ENCODE measurements at regions not wholly inside any gene's neighbourhood (a gene's known extent, or its start where the extent isn't known, plus 50 kb on each side); places are given as distances from the start of the nearest gene placed in this dataset.

DNA sequence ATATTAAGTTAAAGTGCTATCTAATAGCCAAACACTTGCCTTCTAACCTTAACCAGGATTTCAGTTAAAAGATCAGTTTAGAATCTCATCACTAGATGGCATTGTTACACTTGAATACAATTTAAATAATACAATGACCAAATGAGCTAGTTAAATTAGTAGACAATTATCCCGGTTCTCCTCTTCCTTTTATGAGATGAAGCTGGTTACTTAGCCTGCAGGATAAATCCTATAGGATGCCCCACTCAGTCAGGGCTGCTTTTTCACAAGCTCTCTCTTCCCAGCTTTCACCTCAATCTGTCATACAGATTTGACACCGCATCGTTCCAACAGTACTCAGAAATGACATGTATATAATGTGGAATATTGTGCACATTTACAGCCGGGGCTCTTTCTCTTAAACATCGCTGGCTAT, 678.8 kb downstream of the KCNJ3 start:
- peak; percentile 59 for DNase-seq

DNA sequence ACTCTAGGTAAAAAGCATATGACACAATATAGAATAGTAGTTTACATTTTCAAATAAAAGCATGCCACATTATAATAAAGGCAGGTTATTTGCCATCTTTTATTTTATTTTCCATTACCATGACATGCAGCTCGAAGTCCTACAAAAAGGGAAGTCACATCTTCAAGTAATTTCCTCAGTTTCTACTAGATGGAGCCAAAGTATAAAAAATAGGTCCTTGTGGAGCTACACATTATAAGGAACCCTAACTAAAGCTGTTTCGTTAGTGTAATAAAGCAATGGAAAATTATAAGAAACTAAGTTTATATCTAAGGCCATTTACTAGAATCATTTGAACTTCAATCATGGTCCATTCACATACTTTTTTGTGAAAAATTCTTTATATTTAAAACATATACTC, 674.5 kb downstream of the KCNJ3 start:
- peak; percentile 37 for DNase-seq

DNA sequence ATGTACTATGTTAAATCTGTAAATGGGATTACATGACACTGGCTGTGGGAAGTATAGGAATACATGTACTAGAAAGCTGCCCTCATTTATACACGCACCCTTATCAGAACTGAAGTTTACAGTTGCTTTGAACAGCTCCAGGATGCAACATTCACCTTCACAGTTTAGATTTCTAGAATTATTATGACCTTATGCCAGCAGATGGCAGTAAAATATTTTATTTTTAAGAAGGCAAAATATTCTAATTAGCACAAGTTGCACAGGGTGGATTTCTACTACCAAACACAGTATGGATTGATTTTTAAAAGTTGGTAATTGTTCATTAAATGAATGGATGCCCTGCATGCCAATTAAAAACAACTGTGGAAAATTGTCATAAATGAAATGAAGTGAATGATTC, 670.4 kb downstream of the KCNJ3 start:
- DNase-seq: peak; percentile 28

DNA sequence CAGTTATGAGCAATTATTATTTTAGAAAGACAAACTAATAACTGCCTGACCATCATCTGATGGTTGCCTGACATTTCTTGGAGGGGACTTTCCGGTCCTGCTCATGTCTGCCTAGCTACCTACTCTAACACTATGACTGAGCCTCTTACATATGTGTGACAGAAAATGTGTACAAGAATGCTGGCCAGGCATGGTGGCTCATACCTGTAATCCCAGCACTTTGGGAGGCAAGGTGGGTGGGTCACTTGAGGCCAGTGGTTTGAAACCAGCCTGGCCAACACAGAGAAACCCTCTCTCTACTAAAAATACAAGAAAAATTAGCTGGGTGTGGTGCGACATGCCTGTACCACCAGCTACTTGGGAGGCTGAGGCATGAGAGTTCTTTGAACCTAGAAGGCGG, 666.3 kb downstream of the KCNJ3 start:
- no peak for DNase-seq

DNA sequence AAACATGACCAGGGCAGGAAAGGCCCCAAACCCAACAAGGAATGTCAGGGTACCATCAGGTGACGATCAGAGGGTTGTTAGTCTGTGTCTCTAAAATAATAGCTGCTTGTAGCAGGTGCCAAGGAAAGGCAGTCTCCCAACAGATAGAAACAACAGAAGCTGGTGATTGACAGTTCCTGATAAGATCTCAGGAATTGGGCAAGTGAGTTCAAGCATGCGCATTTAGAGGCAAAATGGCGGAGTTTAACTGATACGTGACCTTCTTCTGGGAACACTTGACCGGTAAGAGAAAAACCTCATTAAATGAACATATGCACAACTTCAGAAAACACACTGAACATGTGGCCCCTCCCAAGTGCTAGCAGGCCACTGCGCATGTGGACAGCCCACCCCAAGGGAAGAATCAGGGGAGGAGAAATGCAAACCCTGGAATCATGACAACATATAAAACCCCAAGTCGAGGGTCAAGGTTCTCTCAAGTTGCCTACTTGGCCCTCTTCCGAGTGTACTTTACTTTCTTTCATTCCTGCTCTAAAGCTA, 664.9 kb downstream of the KCNJ3 start:
- DNase-seq: no peak

DNA sequence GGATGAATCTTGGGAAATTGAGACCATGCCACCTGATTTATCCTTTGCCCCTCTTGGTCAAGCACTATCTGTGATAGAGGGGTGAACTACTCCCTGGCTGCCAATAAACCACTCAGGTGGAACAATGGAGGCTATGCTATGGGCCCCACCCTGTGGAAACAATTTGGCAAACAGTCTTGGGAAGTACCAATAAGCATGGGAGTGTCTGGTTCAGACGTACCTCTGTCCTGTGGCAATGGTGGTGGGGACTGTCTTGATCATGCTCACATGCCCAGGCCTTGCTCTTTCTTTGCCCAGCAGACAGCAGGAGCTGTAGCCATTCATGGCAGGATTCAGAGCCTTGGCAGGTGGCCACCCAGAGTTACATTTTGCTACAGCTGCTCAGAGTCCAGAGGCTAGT, 658.7 kb downstream of the KCNJ3 start:
- no peak for DNase-seq

DNA sequence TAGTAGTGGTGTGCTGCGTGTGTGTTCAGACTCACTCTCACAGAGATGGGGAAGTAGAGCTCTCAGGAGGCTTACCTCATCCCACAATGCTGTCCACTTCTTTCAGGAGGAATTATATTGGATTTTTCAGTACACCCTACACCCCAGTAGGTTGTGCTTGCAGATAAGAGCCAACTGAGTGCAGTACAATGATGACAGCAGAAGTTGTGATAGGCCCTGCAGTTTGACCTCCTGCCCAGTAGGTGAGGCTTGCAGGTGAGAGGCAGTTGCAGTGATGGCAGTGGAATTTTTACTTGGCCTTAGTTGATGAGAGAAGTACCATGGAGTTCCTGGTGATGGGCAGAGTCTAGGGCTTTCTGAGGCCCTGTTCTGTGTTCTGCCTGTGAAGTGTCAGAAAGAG, 657.8 kb downstream of the KCNJ3 start:
- no peak for DNase-seq

DNA sequence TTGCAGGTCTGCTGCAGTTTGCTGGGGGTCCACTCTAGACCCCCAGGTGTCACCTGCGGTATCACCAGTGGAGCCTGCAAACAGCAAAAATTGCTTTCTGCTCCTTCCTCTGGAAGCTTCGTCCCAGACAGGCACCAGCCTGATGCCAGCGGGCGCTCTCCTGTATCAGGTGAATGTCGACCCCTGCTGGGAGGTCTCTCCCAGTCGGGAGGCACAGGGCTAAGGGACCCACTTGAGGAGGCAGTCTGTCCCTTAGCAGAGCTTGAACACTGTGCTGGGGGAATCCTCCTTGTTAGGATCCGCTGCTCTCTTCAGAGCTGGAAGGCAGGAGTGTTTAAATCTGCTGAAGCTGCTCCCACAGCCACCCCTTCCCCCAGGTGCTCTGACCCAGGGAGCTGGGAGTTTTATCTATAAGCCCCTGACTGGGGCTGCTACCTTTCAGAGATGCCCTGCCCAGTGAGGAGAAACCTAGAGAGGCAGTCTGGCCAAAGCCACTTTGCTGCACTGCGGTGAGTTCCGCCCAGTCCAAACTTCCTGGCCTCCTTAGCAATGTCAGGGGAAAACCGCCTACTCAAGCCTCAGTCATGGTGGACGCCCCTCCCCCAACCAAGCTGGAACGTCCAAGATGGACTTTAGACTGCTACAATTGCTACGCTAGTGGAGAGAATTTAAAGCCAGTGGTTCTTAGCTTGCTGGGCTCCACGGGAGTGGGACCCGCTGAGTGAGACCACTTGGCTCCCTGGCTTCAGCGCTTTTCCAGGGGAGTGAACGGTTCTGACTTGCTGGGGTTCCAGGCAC, 652.5 kb downstream of the KCNJ3 start:
- no peak for DNase-seq

DNA sequence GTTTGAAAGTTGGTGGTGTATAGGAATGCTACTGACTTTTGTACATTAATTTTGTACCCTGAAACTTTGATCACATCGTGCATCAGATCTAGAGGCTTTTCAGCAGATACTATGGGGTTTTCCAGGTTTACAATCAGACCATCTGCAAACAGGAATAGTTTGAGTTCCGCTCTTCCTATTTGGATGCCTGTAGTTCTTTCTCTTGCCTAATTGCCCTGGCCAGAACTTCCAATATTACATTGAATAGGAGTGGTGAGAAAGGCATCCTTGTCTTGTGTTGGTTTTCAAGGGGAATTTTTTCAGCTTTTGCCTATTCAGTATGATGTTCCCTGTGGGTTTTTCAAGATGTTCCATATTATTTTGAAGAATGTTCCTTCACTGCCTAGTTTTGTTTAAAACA, 633.5 kb downstream of the KCNJ3 start:
- DNase-seq: no peak

DNA sequence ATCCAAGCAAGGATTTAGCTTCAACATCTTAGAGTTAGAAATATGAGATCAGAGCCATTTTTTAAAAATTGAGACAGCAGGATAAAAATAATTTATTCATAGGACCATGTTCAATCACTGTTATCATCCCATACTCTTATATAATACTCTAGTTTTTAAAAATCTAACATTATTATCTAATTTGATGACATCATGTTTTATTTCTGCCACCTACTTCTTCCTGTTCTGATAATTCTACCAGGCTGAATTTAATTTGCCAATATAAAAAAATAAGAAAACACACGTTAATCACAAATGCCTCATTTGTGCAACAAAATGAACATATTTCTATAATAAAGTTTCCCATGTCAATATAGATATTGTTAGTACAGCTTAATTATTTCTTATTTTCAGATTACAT, 621.7 kb downstream of the KCNJ3 start:
- DNase-seq: no peak

DNA sequence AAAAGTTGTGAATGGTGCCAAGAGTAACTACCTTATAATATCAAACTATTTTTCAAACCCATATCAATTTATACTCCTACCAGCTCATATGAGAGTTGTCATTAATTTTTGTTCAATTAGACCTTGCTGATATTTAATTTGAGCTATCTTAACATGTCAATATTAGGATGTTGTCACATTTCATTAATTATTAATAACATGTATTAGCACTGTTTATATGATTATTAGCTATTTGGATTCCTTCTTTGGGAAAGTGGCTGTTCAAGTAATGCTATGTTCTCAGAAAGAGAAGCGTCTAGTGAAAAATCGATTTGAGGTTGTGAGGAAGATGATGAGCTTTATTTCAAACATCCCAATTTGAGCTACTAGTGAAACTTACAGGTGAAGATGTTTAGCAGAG, 620.2 kb downstream of the KCNJ3 start:
- DNase-seq: no peak

DNA sequence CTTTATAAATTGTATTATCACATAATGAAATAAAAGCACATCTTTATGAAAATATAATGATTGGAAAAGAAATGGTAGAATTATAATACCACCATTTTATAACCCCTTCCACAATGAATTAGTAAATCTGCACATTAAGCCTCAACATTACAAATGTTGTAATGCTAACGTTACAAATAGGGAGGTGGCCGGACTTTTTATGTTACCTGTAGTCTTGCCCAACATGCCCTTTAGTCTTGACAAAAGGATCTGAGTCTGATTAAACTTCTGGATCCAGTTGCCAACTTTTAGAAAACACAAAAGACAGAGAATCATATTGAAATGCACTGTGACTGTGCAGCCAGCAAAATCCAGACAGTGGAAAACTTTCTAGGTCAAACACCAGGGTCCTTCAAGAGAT, 617.3 kb downstream of the KCNJ3 start:
- DNase-seq: no peak

DNA sequence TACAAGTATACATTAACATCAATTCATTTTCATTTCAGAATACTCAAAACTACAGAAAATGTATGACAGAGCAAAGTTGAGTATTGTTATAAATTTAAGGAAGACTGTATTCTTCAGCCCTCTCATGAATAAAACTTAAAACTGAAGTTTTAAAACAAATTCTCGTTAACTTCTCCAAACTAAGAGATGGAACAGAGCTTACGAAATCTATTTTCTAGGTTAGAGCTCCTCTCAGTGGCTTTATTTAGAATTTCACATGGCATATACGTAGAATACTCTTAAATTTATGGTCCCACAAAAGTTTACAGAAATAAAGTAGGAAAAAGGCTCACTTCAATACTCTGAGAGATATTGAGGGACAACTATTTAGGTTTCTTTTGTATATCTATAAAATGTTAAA, 612.1 kb downstream of the KCNJ3 start:
- peak; percentile 7 for DNase-seq

DNA sequence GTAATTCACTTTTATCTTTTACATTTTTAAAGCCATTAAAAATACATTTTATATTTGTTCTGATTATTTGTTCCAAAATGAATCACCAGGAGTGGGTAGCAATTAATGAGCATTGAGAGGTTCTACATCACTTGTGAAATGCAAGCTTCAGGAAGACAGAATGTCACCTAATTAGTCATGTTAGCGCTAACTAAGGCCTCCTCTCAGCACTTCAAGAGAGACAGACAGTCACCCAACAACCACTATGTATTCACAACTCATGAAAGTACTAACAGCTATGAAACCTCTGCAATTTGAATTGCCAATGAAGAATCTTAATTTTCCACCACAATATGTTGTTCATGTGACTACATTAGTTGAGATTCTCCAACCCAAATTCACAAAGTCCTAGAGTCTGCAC, 611.0 kb downstream of the KCNJ3 start:
- no peak for DNase-seq

DNA sequence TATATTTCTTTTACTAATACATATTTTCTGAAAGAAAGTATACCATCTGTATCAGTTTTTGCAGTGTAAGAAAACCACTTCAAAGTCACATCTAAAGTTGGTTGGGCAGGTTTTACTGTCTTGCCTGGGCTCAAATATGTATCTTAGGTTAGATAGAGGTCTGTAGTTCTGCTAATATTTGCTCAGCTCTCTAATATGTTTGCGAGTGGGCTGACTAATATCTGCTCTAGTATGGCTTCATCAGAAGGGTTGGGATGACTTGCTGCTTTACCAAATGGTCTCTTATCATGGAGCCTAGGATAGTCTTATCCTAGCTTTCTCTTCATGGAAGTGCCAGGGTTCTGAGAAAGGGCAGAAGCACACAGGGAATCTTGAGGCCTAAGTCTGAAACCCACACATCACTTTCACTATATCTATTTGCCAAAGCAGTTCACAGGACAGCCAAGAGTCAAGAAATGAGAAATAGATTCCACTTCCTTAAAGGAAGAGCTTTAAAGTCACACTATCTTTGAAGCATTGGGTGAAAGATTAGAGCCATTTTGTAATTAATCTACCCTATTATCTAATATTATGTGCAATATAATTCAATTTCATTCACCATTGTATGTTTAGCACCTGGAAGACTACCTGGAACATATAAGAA, 610.0 kb downstream of the KCNJ3 start:
- DNase-seq: no peak

DNA sequence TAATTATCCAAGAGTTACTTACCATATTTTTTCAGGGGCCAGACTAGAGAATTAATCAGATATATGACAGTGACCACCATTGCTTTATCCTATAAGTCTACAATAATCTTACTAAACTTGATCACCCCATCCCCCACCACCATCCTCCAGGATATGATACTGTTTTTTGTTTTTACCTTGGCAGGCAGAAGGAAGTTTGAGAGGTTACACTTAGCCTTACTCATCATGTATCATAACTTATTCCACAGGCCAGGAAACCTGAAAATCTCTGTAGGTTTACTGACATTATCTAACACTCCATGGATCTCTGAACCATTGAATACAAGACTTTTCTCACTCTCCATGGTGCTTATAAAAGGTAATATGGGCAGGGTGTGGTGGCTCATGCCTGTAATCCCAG, 602.7 kb downstream of the KCNJ3 start:
- no peak for DNase-seq

DNA sequence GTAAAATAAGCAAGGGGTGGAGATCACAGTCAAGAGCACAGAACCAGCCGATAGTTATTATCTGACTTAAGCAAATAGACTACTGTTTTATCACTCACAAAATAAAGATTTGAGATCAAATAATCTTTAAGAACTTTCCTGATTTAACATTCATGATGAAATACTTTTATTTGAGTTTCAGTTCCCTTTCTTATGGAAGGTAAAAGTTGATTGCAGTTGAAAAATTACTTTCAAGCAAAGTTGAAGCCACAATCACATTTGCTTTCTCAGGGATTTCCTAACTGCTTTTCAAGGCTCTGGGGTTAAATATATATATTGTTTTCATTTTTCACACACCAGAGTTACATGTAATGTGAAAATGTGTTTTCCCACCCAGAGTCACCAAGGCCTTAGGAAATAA, 599.5 kb downstream of the KCNJ3 start:
- no peak for DNase-seq

DNA sequence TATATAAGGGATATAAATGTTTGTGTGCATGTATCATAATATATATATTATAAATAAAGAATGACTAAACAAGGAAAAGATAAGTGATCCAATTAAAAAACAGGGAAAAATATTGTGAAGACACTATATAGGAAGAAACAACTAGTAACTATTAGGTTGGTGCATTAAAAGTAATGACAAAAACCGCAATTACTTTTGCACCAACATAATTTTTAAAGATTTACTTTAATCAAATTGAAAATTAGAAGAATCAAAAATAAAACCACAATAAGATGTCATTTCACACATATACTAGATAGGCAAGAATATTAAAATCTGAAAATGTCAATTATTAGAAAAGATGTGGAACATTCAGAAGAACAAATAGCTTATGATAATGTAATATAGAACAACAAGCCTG, 595.9 kb downstream of the KCNJ3 start:
- DNase-seq: no peak

DNA sequence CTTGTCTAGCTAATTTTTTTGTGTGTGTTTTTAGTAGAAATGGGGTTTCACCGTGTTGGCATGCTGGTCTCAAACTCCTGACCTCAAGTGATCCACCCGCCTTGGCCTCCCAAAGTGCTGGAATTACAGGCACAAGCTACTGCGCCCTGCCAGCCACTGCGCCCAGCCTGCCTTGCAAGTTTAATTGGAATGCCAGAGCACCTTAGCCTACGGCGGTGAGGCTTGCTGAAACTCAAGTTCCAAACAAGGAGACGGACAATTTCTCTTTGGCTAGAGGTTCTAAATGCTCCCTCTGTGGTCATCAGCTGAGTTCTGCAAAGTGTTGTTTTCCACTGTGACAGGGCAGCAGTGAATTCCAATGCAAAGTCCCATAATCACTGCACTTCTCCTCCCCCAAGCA, 583.4 kb downstream of the KCNJ3 start:
- no peak for DNase-seq

DNA sequence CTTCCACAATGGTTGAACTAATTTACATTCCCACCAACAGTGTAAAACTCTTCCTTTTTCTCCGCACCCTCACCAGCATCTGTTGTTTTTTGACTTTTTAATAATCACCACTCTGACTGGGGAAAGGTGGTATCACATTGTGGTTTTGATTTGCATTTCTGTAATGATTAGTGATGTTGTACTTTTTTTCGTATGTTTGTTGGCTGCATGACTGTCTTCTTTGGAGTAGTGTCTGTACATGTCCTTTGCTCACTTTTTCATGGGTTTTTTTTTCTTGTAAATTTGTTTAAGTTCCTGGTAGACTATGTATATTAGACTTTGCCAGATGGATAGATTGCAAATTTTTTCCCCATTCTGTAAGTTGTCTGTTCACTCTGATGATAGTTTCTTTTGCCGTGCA, 574.8 kb downstream of the KCNJ3 start:
- no peak for DNase-seq

DNA sequence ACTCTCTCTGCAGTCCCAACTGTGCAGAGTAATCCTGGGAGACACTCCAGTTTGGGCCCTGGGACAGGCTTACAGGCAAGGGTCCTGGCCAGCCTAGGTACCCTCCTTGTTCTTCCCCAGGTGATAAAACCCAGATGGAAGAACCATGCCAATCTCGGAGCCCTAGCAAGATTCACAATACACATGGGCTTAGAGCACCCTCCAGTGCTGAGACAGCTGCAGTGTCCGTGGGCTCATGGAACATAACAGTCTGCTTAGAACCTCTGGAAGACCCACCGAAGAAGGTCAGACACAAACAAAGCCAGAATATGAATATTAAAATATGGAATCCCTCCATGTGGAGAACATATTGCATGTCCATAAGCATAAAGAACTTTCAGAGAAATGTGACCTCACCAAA, 568.1 kb downstream of the KCNJ3 start:
- DNase-seq: no peak

DNA sequence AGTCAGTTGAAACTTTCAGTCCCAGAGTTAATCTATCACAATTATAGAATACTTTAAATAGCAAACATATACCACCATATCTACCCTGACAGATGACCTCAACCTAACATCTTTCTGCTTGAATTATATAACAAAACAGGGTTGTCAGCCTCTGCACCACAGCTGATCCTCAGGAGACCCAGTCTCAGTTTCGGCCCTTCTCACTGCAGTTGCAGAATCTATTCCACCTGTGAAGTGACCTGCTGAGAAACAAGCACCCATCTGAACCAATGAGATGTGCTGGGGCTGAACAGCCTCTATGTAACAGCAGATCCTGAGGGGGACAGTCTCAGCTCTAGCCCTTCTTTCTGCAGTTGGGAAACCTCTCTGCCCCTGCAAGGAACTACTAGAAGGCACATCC, 567.6 kb downstream of the KCNJ3 start:
- DNase-seq: no peak

DNA sequence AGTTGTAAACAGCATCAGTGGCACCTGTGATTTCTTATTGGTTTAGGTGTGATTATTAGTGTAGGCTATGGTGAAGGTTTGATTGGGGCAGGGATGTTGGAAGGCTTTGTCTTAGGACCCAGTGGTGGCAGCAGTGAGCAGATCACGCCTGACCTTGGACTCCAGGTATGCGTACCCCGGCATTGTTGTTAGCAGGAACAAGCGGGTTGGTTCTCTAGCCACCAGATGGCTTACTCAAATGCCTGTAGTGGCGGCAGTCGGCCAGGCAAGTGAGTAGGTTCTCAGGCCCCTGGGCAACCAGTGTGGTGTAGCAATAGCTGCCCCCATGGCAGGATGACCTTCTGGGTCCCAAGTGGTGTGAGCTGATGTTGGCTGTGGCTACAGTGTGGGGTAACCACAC, 558.3 kb downstream of the KCNJ3 start:
- DNase-seq: no peak

DNA sequence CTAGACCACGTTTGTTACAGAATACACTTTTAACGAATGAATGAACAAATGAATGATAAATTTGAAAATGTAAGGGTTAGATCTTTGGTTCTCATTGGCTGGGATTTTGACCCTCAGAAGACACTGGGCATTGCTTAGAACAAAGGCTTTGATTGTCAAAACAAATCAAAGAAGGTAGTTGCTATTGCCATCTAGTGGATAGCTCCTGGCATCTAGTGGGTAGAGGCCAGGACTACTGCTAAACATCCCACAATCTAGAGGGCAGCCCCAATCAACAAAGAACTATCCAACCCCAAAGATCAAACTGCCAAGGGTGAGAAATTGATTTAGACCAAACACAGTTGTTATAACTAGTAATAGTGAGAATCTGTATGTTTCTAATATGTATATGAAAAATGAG, 552.3 kb downstream of the KCNJ3 start:
- DNase-seq: no peak

DNA sequence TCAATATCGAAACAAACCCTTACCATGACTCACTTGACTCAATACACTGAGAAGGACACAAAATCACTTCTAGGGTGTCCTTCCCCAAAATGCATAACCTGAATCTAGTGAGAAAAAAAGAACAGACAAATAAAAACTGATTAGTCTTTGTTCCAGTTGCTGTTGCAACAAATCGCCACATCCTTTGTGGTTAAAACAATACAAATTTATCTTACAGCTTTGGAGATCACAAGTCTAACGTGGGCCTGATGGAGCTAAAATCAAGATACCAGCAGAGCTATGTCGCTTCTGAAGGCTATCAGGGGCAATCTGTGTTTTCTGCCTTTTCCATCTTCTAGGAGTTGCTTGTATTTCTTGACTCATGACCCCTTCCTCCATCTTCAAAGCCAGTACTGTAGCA, 541.7 kb downstream of the KCNJ3 start:
- DNase-seq: no peak
